ENCODE measurements at regions not wholly inside any gene's neighbourhood (a gene's known extent, or its start where the extent isn't known, plus 50 kb on each side); places are given as distances from the start of the nearest gene placed in this dataset.

- TF ChIP-seq CTCF (IDR thresholded peaks at IDR 0.05): no peak
- no peak for TF ChIP-seq POLR2A (IDR thresholded peaks at IDR 0.05)
These were observed 177.0 kb upstream of the CNTN1 start for GRCh38 chr12:40515041-40515816.
